HG03565 (cell line): ENCODE measurements at regions not wholly inside any gene's neighbourhood (a gene's known extent, or its start where the extent isn't known, plus 50 kb on each side); places are given as distances from the start of the nearest gene placed in this dataset.
A peak's percentile ranks its signal among the peaks of the same experiment; 100 is the strongest.

Experiments
- ATAC-seq: cut with Tn5 transposase; IDR thresholded peaks from one replicate; pipeline ENCODE4 v1.9.1; 2021; ENCODE audit warnings: mild to moderate bottlenecking, moderate library complexity; ENCODE audit not compliant: unreplicated experiment

DNA sequence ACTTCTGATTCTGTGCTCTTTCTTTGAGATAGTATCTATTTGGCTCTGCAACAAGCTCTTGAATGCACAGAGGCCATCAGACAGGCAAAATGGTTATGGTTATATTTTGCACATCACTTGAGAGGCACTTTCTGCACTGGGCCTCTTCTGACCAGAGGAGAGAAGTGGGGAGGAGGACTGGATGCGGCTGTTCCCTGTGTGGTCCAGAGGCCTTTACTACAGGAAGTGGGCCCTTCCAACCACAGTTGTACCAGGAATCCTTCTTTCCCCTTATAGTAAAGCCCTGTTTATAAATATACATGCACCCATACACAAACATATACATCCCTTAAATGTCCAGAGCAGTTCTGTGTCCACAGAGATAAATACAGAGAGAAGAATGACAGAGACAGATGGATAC, 182.7 kb upstream of the HHIP start:
- no peak for ATAC-seq

DNA sequence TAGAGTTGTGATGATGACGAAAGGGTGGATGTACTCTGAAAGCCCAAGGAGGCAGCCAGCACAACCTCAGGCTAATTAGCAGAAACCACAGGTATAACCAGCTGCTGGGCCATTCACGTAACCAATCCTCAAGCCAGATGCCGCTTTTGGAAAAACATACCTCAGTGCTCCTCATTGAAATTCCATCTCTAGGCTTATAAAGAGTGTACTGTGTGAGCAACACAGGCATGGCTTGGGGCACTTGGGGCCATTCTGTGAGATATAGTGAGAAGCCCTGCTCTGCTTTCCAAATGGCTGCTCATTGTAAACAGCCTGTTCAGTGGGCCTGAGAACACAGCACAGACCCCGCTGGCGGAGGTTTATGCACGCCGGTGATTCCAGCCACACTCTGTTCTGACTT, 182.1 kb upstream of the HHIP start:
- ATAC-seq: no peak

DNA sequence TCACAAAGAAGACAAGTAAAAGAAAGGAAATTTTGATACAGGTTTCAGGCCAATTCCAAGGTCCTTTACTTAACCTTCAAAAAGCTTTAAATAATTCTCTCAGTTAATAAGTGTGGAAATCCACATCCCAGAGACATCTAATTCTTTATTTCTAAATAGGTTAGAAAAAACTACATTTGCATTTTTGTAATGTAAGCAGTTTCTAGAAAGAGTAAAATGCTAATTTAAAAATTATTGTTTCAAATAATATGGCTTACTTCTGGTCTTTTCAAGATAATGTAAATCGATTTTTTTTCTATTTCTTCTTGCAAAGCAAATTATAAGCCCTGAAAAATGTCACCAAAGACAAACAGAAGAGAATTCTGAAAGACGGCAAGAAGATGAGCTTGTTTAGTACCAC, 180.4 kb upstream of the HHIP start:
- no peak for ATAC-seq

GRCh38 chr4:144480068-144480467, 165.9 kb upstream of the HHIP start:
- ATAC-seq: no peak

- ATAC-seq: no peak
These were observed 156.1 kb upstream of the HHIP start for GRCh38 chr4:144489831-144490230.

DNA sequence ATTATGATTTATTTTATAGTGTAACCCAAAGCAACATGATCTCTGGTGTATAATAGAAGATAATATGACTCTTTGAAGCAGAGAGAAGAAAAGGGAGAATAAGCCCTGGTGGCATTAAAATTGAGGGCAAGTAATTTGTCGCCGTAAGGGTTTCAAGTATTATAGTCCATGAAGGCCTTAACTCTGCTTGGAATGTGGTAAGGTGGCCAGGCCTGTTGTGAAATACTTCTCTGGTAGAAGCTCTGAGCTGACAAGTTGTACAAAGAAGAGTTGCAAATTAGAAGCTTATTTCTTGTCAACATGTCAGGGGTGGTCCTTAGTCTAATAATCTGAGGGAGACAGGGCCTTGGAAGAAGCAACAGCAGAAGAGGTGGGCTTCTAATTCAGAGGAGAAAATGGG, 151.7 kb upstream of the HHIP start:
- ATAC-seq: no peak

- ATAC-seq: no peak
These were observed 150.0 kb upstream of the HHIP start for GRCh38 chr4:144495944-144496343.

- ATAC-seq: peak; percentile 86
These were observed 146.2 kb upstream of the HHIP start for GRCh38 chr4:144499777-144500176.

DNA sequence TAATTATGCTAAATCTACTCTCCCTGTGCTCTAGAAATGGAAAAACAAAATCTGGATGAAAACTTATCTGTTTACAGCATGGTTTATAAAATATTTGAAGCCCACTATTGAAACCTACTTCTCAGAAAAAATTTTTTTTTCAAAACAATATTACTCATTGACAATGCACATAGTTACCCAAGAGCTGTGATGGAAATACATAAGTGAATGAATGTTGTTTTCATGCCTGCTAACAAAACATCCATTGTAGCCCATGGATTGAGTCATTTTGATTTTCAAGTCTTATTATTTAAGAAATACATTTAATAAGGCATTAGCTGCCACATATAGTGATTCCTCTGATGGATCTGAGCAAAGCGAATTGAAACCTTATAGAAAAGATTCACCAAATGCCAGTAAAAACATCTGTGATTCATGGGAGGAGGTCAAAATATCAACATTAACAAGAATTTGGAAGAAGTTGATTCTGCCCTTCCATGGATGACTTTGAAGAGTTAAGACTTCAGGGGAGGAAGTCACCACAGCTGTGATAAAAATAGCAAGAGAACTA, 144.7 kb upstream of the HHIP start:
- ATAC-seq: no peak

GRCh38 chr4:144504883-144505282, 141.1 kb upstream of the HHIP start:
- ATAC-seq: no peak

DNA sequence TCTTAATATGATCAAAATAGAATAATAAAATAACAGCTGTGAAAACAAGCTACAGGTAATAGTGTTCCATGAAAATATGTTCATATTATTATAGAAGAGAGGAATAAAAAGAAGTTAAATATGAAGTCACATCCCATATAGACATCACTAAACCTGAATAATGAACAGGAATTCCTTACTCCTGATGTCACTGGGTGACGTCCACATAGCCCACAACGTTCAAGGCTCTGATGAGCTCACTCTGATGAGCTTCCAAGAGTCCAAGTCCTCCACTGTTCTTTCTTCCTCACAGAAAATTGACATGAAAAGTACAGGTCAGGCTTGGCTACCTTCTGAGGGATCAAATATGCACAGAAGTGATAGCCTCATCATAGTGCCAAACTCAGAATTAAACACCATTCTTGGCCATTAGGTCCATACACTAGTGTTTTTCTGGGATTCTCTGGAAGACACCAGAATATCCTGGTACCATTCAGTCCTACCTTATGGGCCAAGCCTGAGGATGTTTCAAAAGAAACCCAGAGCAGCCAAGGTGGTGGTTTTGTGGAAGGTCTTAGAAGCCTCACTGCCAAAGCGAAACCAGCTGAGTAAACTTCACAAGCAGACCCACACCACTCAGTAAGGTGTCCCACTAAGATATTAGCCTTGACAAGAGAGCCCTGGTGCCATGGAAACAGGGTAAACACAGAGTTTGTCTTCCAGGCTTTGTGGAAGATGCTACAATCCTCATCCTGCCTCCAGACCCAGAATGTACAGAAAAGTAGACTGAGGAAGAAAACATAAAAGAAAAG, 138.4 kb upstream of the HHIP start:
- no peak for ATAC-seq

GRCh38 chr4:144509088-144510015, 136.6 kb upstream of the HHIP start:
- ATAC-seq: no peak

- no peak for ATAC-seq
These were observed 131.2 kb upstream of the HHIP start for GRCh38 chr4:144514736-144515135.

DNA sequence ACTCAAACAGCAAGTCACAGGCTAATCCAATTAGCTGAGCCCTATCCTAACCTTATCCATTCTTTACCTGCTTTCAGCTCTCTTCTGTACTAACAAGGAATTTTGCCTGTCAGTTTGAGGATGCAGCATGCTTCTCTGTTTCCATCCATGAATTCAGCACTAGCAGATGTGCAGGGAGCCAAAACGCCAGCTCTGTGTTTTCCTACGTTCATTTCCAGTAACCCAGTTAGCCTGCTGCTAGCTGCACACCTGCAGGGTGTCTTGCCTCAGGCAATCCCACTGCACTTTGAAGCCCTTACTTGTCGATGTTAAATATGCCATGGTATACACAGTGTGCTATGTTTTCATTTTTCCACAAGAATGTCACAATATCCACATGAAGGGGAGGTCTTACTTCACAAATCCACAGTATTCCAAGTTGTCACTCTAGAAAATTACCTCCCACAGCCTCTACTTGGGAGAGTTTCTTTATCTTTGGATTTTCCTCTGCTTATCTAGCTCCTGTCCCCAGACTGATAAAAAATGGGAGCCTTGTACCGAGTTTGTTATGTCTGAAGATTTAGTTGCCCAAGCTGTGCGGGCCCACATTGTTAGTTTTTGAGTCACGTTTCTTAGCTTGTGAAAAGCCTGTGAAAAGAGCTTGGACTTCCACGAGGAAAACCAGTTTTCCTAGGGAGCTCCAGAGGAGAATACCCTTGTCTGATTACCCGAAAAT, 127.6 kb upstream of the HHIP start:
- no peak for ATAC-seq

DNA sequence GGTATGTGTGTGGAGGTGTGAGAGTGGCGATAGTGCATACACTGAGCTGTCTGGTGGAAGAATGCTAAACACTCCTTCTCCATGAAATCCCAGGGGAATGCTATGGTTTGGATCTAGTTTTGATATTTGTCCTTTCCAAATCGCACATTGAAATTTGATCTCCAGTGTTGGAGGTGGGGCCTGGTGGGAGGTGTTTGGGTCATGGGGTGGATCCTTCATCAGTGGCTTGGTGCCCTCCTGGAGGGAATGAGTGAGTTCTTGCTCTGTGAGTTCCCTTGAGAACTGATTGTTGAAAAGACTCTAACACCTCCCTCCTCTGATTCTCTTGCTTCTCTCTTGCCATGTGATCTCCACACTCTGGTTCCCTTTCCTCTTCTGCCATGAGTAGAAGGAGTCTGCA, 114.1 kb upstream of the HHIP start:
- ATAC-seq: no peak

DNA sequence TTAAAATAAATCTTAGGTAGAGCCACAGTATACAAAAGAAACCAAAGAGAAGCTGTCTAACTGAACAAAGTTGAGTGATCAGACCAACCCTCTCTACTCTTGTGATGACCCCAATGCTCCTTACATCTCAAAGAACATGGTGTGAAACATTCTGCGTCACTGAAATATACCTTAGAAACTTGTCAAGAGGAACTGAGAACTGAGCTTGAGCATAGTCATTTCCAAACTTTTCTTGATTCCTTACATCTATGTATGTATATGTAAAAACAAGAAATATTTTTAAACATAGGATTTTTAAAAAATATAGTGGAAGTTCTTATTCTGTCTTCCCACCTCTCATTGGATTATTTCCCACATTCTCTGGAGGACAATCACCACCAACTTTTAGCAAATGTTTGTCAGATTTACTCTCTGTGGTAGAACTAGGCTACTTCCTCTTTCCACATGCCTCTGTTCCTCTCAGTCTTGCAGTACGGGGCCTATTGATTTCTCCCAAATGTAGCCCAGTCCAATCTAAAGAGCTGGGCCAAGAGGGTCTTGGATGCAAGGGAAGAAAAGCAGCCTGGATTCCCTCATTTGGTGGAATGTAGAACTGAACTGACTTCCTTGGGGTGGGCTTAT, 98.2 kb upstream of the HHIP start:
- ATAC-seq: peak; percentile 99

GRCh38 chr4:144556636-144557035, 89.3 kb upstream of the HHIP start:
- no peak for ATAC-seq

DNA sequence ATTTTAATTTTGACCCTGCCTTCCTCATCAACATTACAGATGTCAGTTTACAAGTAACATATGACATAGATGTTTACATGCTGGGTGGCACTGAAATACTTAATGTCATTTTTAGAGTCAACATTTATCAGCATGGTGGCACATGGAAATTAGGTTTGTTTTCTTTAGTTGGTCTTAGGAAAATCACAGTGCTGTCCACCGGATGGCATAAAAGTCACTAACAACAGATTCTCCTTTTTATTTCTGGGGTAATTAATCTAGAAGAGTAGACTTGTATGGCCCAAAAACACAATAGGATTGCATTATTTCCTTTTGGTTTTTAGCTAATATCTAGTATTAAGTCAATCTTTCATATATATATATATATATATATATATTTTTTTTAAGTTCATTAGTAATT, 88.6 kb upstream of the HHIP start:
- no peak for ATAC-seq

- no peak for ATAC-seq
These were observed 83.8 kb upstream of the HHIP start for GRCh38 chr4:144562019-144562705.

GRCh38 chr4:144564358-144564757, 81.6 kb upstream of the HHIP start:
- ATAC-seq: no peak
